ENCODE measurements at regions not wholly inside any gene's neighbourhood (a gene's known extent, or its start where the extent isn't known, plus 50 kb on each side); places are given as distances from the start of the nearest gene placed in this dataset.

- Histone ChIP-seq H3K4me1 (ENCODE audit: control insufficient read depth, insufficient read depth, low read length) (peaks cover 3% of the 10 kb centered on the region; the same call in 1 of the 2 replicates), H3K27me3 (ENCODE audit: control insufficient read depth, insufficient read depth, low read length) (no peaks in the 10 kb centered on the region), H3K9me3 (ENCODE audit: control insufficient read depth, insufficient read depth, low read depth, low read length) (no peaks in the 10 kb centered on the region), H3K36me3 (ENCODE audit: control insufficient read depth, insufficient read depth, low read length) (no peaks in the 10 kb centered on the region), H3K4me3 (ENCODE audit: low read depth in 2 of 2, low read length in 2 of 2) (no peak overlapping the region), H3K27ac (ENCODE audit: low read length) (no peak overlapping the region)
- no TSS peak for BruUV-seq (replicated peaks)
- TF ChIP-seq, protein P1, sequence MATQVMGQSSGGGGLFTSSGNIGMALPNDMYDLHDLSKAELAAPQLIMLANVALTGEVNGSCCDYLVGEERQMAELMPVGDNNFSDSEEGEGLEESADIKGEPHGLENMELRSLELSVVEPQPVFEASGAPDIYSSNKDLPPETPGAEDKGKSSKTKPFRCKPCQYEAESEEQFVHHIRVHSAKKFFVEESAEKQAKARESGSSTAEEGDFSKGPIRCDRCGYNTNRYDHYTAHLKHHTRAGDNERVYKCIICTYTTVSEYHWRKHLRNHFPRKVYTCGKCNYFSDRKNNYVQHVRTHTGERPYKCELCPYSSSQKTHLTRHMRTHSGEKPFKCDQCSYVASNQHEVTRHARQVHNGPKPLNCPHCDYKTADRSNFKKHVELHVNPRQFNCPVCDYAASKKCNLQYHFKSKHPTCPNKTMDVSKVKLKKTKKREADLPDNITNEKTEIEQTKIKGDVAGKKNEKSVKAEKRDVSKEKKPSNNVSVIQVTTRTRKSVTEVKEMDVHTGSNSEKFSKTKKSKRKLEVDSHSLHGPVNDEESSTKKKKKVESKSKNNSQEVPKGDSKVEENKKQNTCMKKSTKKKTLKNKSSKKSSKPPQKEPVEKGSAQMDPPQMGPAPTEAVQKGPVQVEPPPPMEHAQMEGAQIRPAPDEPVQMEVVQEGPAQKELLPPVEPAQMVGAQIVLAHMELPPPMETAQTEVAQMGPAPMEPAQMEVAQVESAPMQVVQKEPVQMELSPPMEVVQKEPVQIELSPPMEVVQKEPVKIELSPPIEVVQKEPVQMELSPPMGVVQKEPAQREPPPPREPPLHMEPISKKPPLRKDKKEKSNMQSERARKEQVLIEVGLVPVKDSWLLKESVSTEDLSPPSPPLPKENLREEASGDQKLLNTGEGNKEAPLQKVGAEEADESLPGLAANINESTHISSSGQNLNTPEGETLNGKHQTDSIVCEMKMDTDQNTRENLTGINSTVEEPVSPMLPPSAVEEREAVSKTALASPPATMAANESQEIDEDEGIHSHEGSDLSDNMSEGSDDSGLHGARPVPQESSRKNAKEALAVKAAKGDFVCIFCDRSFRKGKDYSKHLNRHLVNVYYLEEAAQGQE (IDR thresholded peaks at IDR 0.05; ENCODE audit: insufficient read depth in 1 of 2, low read depth in 2 of 2, low read length in 1 of 2): no peak
- TF ChIP-seq TCF7L2 (IDR thresholded peaks at IDR 0.05; ENCODE audit: low read depth, low read length) (no peak), SIN3A (IDR thresholded peaks at IDR 0.05; ENCODE audit: borderline replicate concordance, insufficient read depth, low read depth, low read length) (no peak), POLR2AphosphoS5 (IDR thresholded peaks at IDR 0.05; ENCODE audit: low read depth, low read length) (no peak), CTCF (IDR thresholded peaks at IDR 0.05) (no peak)
- POLR2A ChIA-PET: no interaction called here
- intact Hi-C loops (cut with micrococcal nuclease; ENCODE audit: unreplicated experiment) (no loop called here), in situ Hi-C loops (cut with HindIII; ENCODE audit: low pct_unique_long_range_greater_than_20kb, low sequenced_read_pairs) (no loop called here)
- DNase-seq (ENCODE audit: low read depth, low spot score): no peak
- no peak for ATAC-seq
- CTCF ChIA-PET: no interaction called here
These were observed 168.2 kb upstream of the SSTR1 start for GRCh38 chr14:38039496-38039895.

GRCh38 chr14:38040411-38040810, 167.3 kb upstream of the SSTR1 start:
- intact Hi-C loops (cut with micrococcal nuclease; ENCODE audit: unreplicated experiment) (no loop called here), in situ Hi-C loops (cut with HindIII; ENCODE audit: low pct_unique_long_range_greater_than_20kb, low sequenced_read_pairs) (no loop called here)
- CTCF ChIA-PET: no interaction called here
- Histone ChIP-seq H3K27me3 (ENCODE audit: control insufficient read depth, insufficient read depth, low read length) (no peaks in the 10 kb centered on the region), H3K4me3 (ENCODE audit: low read depth in 2 of 2, low read length in 2 of 2) (no peak overlapping the region), H3K27ac (ENCODE audit: low read length) (no peak overlapping the region), H3K36me3 (ENCODE audit: control insufficient read depth, insufficient read depth, low read length) (no peaks in the 10 kb centered on the region), H3K4me1 (ENCODE audit: control insufficient read depth, insufficient read depth, low read length) (peaks cover 3% of the 10 kb centered on the region; the same call in 1 of the 2 replicates), H3K9me3 (ENCODE audit: control insufficient read depth, insufficient read depth, low read depth, low read length) (no peaks in the 10 kb centered on the region)
- POLR2A ChIA-PET: no interaction called here
- TF ChIP-seq, protein P1 (IDR thresholded peaks at IDR 0.05; ENCODE audit: insufficient read depth in 1 of 2, low read depth in 2 of 2, low read length in 1 of 2): no peak
- TF ChIP-seq CTCF (IDR thresholded peaks at IDR 0.05): no peak
- TF ChIP-seq POLR2AphosphoS5 (IDR thresholded peaks at IDR 0.05; ENCODE audit: low read depth, low read length): no peak
- no peak for TF ChIP-seq TCF7L2 (IDR thresholded peaks at IDR 0.05; ENCODE audit: low read depth, low read length)
- TF ChIP-seq SIN3A (IDR thresholded peaks at IDR 0.05; ENCODE audit: borderline replicate concordance, insufficient read depth, low read depth, low read length): no peak
- BruUV-seq (replicated peaks): no TSS peak
- ATAC-seq: no peak
- no peak for DNase-seq (ENCODE audit: low read depth, low spot score)
